HPDE6-E6E7 (cell line): ENCODE measurements at regions not wholly inside any gene's neighbourhood (a gene's known extent, or its start where the extent isn't known, plus 50 kb on each side); places are given as distances from the start of the nearest gene placed in this dataset.
"Not testable (repeated sequence)": the region's sequence is repeated elsewhere in the genome, so short reads cannot be mapped to it uniquely, and the experiment has no call there.

ENCODE experiments used
- DNase-seq: peaks from one replicate; pipeline ENCODE4 v3.0.0; 2011; ENCODE audit warnings: missing footprints; ENCODE audit errors: extremely low spot score

DNA sequence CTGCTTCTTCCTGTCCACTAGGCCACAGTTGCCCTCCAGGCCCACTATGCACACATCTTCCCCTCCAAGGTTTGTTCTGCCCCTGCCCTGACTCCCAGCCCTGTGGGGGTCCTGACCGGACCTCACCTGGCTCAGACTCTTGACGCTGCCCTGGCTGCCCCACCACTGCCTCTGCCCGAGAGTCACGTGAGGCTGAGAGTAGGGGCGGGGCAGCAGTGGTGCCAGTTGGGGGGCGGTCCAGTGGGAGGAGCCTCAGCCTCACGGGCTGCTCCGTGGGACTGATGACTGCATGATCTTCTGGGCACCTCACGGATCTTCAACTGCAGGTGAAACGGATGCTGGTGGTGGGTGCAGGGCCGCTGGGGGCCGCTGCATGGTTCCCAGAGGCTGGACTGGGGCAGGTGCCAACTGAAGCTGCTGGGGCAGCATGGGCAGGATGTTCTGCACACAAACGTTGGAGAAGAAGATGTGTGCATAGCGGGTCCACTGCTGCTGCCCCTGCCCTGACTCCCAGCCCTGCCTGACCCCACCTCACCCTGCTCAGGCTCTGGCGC lies 77.6 kb downstream of the HHIPL2 start:
- not testable (repeated sequence) for DNase-seq

DNA sequence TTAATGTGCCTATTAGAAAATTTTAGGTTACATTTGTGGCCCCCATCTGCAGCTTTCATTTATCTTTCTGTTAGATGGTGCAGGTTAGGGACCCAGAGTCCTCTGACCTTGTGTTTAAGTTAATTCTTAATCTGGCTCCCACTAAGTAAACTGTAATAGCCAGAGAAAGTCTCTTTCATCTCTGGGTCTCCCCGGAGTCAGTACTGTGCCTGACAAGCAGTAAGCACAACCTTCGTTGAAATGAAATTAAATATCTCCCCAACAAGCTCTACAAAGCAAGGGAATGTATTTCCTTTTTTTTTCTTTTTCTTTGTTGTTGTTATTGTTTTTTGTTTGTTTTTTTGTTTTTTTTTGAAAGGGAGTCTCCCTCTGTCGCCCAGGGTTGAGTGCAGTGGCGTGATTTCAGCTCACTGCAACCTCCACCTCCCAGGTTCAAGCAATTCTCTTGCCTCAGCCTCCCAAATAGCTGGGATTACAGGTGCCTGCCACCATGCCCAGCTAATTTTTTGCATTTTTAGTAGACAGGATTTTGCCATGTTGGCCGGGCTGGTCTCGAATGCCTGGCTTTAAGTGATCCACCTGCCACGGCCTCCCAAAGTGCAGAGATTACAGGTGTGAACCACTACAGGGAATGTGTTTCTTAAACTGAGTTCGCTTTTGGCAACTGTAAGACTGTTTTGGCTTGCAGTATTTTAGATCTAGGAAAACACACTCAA lies 81.6 kb downstream of the HHIPL2 start:
- no peak for DNase-seq

DNA sequence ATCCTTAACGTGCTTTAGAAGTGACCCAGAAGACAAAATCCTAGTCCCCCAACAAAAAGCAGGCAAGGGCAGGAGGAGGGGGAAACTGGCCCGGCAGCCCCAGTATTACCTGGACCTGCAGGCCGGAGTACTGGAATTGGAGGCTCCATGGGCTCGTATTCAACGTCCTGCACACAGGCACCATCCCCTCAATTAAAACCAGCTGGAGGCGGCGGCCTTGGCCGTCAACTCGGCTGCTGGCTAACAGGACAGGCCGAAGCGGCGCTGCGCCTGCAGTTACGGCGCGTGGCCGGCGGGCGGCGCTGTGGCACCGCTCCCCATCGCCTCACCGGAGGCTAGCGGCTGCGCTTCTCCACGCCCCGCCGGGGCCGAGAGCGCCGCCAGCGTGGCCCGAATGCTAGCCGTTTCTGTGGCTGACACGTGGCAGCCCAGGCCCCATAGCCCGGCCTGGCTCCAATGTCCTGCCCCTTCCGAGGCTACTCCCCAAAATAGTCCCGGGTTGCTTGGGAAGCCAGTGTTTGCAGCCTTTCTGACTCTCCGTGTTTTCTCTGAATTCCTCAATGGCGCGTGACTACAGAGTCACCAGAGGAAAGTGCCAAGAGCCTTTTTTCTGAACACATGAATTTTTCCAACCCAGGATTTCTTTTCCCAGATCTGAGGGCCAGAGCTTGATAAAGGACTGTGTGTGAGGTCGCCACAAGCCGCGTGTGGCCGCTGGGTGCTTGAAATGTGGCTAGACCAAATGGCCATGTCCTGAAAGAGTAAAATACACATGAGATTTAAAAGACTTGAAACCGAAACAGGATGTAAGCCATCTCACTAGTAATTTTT lies 82.5 kb downstream of the HHIPL2 start:
- peak; percentile 89 for DNase-seq

DNA sequence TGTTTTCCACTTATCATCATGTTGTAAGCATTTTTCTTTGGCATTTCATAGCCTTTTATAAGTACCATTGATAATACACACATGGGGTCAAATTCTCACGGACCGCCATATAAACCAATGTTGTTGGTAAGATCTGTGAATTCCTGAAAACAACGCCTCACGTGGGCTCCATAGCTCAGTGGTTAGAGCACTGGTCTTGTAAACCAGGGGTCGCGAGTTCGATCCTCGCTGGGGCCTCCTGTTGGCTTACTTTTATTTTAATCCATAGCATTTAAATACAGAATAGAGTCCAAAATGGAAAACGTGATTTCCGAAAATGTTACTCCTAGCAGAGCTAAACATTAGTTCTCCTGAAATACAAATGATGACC lies 83.1 kb downstream of the HHIPL2 start:
- DNase-seq = peak; percentile 33

DNA sequence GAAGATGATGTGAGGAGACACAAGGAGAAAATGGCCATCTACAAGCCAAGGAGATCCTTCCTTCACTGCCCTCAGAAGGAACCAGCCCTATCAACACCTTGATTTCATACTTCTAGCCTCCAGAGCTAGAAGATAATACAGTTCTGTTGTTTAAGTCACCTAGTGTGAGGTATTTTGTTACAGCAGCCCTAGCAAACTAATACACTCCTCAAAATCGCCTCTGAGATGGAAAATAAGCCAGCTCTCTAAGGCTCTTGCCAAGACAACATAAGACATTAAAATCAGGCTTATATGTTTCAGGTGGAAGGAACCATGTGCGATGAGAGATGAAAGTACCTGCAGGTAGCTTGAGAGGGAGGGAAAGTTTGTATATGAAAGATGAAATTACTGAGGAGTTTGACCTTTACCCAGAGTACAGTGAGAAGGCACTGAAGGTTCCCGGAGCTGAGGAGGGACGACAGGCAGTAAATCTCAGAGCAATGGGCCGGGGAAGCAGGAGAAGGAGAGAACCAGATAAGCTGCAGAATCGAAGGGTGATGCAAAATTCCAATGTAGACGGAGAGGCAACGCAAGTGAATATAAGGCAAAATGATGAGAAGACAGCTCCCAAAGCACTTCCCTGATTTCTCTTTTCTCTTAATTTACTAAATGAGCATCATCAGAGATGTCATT lies 84.7 kb downstream of the HHIPL2 start:
- DNase-seq = no peak

DNA sequence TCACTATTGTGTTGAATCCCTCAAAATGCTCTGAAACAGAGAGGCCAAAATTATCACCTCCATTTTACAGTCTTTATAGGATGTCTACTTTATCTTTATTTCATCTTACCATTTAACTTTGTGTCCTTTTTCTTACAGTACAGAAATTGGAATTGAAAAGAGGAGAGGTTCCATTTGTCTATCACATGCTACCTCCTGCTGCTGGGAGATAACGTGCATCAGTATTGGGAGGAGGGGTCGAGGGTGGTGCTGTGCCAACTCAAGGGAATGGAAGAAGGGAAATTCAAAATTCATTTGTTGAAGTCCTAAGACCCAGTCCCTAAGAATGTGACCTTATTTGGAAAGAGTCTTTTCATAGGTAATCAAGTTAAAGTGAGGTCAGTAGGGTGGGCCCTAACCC lies 85.3 kb downstream of the HHIPL2 start:
- no peak for DNase-seq

DNA sequence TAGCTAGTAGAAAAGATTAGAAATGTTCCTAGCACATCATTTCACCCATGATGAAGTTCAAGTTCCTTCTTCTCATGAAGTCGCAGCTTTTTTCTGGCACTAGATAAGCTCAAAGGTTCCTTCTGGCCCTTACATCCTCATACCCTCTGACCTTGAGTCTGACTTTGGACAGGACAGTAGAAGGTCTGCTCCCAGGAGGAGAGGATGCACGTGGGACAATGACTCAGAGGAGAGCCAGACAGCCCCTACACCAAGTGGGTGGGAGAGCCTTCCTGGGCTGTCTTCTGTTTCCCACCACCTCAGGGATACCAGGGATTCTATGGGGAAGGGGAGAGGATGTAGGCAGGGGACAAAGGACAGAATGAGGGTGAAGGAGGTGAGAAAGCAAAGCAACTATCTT lies 86.0 kb downstream of the HHIPL2 start:
- no peak for DNase-seq

DNA sequence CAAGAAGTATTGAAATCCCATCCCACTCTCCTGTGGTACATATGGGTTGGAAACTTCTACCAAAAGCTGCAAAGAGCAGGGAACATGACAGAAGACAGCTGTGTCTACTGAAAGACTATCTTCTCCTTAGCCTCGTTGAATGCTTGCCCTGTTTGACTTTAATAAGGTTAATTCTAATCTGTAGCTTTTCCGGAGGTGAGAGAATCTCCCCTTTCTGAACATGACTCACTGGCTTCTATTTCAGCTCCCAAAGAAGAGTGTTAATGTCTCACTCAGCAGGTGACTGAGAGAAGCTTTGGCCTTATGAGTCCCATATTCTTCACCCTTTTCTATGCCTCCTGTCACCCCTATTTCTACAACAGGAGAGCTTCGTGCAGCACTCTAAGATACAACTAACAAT lies 88.3 kb downstream of the HHIPL2 start:
- no peak for DNase-seq

DNA sequence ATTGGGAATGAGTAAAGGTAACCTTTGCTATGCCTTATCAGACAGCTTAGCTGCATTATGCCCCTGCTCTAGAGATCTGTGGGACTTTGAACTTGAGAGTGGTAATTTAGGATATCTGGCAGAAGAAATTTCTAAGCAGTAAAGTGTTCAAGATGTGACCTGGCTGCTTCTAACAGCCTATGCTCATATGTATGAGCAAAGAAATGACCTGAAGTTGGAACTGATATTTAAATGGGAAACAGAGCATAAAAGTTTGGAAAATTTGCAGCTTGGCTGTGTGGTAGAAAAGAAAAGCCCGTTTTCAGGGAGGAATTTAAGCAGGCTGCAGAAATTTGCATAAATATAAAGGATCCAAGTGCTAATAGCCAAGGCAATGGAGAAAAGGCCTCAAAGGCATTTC lies 90.4 kb downstream of the HHIPL2 start:
- DNase-seq = no peak

DNA sequence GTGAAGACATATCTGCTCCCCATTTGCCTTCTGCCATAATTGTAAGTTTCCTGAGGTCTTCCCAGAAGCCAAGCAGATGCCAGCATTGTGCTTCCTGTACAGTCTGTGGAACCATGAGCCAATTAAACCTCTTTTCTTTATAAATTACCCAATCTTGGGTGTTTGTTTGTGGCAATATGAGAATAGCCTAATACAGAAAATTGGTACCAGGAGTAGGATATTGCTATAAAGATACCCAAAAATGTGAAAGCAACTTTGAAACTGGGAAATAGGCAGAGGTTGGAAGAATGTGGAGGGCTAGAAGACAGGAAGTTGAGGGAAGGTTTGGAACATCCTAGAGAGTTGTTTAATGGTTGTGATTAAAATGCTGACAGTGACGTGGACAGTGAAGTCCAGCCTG lies 90.8 kb downstream of the HHIPL2 start:
- DNase-seq = no peak

DNA sequence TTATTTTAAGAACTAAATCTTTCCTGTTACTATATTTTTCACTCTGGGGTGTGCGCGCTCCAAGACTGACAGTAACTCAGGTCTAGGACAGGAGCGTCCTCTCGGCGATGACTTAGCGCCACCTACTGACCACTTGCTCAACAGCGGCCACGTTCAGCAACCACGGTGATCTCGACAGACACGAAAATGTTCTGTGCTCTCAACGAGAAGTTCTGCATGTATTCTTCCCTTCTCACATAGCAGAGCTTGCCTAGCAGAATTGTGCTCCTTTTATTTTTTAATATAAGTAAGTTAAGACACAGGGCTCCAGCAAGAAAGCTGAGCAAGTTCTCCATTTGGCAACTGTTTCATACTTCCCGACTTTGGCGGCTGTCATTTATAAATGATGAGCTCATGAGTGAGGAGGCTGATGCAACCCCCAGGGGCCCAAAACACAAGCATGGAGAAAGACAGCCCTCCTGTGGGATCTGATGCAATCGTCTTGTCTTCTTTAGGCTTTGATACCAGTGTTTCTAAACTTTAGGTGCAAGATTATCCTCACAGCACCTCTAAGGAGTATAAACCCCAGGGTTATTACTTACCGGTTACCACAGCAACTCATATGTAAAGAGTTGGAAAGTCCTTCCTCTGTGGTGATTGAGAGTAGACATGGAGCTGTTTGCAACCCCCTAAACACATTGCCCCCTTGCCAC lies 92.6 kb downstream of the HHIPL2 start:
- peak; percentile 77 for DNase-seq

DNA sequence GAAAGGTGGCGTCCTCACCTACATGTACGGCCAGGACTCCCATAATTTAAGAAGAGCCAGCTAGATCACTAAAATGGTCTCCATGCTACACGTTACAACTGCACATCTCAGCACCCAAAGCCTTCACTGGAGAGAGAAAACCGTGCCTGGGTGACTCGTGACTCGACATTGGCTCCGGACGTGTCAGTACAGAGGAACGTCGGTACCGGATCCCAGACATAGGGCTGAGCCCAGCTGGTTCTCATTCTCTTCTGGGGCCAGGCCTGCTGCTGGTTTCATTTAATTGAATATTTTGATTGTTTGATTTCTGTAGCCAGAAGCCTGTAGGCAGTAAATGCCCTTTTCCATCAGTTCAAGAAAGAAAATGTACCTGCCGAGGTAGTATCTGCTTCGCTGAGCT lies 93.1 kb downstream of the HHIPL2 start:
- DNase-seq = no peak

DNA sequence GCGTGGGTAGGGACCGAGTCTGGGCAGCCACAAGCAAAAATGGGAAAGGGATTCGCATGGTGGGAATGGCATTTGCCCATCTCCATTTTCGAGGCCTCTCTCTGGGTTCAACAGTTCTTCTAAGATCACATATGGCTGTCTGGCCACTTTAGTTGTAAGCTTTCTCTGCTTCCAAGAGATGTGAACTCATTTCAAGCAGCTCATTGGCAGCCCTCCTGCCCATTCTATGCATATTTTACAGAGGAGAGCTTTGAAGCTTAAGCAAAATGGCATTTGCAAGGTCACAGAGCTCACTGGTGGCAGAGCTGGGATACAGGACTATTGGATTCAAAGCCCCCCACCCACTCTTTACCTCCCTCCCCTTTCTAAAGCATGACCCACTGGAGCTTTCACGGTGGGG lies 93.7 kb downstream of the HHIPL2 start:
- DNase-seq = no peak

DNA sequence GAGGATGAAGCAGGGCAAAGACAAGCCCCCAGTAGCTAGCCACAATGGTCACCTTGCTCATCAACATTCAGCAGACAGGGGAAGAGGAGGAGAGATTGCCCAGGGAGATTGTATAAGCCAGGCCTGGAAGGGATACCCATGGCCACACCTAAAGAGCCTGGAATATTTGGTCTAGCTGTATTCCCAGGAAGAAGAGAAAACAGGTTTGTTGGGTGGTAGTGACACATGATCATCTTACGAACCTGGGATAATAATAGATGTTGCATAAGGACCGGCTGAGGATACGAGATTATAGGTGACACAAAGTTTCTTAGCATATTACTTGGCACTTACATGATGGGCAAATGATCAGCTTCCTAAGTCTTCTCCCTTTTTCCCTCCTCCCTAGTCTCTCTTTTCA lies 95.9 kb downstream of the HHIPL2 start:
- DNase-seq = no peak

DNA sequence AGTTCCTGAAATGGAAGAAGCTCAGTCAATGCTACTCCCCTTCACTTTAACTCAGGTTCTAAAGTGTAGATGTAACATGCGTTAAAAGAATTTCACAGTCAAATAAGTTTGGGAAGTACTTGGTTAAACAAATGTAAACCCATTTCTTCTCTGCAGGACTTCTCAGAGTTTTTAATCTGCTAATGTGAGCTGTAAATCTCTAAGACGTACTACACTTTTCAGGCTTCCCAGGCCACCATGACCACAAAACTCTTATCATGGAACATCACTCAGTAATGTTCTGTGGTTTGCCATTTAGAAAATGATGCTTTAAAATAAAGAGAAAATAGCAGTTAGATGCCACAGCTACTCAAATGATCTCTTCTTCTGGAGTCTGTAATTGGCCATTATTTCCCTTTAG lies 104.3 kb downstream of the HHIPL2 start:
- DNase-seq = no peak

DNA sequence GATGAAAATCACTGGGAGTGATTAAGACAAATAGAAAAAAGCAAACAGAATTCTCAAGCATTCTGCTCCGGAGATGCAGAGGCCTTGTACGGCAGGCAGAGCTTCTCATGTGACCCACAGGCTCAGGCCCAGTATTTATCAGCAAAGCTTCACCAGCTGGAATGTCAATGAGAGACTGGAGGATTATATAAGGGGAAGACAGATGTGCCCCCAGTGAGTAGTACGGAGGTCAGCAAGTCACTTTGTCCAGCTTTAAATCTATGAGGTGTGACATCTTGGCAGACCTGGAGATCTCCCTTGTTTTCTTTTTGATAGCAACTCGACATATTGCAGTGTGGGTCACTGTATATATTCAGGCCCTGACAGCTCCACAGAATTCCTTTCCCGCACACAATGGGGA lies 106.8 kb downstream of the HHIPL2 start:
- no peak for DNase-seq

DNA sequence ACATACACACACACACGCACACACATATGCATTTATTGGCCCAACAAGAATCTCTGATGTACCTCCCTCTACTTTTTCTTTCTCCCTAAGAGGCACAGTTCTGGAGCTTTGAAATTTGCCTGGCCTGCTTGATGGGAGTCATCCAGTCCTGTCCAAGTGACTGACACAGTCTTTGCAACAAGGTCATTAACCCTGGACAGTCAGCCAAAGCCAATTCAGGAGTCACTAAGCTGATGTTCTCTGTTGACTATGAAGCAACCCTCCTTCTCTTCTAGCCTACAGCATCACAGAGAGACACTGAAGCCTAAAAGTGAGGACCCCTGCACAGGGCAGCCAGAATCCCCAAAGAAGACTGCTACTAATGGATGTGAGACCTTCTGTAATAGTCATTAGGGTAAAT lies 123.1 kb downstream of the HHIPL2 start:
- no peak for DNase-seq

DNA sequence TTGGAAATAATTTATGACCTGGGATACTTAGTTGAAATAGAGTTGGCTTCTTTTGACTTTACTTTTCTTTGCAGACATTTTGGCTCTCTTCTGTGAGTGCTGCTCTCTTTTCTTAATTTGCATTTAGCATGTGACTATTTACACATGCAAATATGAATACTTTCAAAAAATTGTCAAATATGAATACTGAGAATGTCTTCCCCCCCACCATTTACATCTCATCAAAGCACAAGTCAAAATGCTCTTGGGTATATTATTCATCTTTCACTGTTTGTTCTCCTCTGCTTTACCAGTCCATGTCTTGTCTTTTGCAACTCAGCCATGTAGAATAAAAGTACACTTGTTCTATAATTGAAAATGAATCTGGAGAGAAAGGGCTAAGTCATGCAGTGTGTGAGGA lies 126.5 kb downstream of the HHIPL2 start:
- DNase-seq = no peak

DNA sequence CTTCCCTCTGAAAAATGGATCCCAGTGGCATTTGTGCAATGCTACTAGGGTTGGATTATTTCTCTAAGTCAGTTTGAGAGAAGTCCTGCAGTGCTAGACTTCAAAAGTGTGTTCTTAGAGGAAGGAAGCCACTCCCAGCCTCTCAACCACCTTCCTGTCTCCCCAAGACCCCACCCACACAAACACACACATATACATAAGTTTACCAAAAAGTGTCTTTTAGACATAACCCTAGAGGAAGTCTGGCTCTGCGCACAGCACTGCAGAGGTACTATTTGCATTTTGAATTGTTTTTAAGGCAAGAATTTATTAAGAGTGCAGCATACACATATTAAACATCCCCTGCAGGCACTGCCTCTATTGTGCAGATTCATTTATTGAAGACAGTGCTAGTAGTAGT lies 127.3 kb downstream of the HHIPL2 start:
- DNase-seq = no peak

DNA sequence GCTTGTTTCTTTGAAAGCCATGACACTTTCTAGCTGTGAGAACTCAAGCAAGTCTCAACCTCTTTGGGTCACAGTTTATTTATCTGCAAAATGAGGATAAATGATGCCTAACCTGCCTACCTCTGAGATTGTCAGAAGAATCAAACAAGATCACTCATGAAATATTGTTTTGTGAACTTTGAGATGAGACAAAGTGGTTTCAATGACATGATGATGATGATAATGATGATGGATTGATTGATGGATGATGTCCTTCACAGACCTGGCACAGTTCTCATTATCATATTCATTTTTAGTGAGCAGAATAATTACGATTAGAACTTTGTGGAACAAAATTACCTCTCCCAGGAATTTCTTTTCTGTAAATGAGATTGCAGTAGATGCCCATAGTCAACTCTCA lies 129.2 kb downstream of the HHIPL2 start:
- DNase-seq = no peak

DNA sequence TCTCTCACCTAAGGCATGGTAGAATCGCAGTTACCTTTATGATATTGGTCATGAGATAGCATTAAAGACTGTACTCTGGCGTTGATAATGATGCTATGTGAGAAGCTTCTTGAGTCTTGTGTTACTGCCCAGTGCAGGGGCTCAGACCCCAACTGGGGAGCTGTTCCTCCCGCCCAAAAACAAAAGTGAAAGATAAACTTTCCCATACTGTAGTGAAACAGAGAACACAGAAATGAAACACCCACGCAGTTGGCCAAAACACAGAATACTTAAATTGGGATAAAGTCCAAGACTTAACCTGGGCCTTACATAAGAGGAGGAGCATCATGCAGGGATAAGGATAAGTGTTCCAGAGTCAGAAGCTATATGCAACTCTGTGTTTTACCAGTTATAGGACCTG lies 130.6 kb downstream of the HHIPL2 start:
- no peak for DNase-seq
